ENCODE measurements at regions not wholly inside any gene's neighbourhood (a gene's known extent, or its start where the extent isn't known, plus 50 kb on each side); places are given as distances from the start of the nearest gene placed in this dataset.

DNA sequence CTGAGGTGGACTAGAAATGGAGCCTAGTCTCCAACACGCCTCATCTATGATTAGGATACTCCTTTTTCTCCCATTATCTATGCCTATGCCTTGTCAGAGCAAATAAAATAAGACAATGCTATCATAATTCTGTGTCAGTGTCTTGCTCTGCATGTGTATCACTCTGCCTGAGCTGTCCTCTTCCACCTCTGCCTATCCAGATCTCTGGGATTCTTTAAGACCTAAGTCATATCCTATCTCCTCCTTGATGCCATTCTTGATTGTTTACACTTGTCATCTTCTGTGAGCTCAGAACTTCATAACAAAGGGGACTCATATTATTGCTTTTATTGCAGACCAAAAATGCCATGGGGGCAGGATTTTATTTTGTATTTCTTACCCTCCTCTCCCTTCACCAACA is 351.2 kb upstream of the C9orf72 start:
- TF ChIP-seq, protein P1, sequence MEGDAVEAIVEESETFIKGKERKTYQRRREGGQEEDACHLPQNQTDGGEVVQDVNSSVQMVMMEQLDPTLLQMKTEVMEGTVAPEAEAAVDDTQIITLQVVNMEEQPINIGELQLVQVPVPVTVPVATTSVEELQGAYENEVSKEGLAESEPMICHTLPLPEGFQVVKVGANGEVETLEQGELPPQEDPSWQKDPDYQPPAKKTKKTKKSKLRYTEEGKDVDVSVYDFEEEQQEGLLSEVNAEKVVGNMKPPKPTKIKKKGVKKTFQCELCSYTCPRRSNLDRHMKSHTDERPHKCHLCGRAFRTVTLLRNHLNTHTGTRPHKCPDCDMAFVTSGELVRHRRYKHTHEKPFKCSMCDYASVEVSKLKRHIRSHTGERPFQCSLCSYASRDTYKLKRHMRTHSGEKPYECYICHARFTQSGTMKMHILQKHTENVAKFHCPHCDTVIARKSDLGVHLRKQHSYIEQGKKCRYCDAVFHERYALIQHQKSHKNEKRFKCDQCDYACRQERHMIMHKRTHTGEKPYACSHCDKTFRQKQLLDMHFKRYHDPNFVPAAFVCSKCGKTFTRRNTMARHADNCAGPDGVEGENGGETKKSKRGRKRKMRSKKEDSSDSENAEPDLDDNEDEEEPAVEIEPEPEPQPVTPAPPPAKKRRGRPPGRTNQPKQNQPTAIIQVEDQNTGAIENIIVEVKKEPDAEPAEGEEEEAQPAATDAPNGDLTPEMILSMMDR (conservative IDR thresholded peaks at IDR 0.05 in 1 of 2, IDR thresholded peaks at IDR 0.05 in 1 of 2; ENCODE audit: extremely low read depth in 1 of 2, insufficient read depth in 1 of 2, low read depth in 1 of 2, low read length in 2 of 2) = no peak
- no peak for TF ChIP-seq EZH2 (IDR thresholded peaks at IDR 0.05; ENCODE audit: borderline replicate concordance, low read length)

All from mammary epithelial cell (primary cell).